Sigmoid colon (tissue), 6 donors: ENCODE measurements at regions not wholly inside any gene's neighbourhood (a gene's known extent, or its start where the extent isn't known, plus 50 kb on each side); places are given as distances from the start of the nearest gene placed in this dataset.
"Not testable (repeated sequence)": the region's sequence is repeated elsewhere in the genome, so short reads cannot be mapped to it uniquely, and the experiment has no call there.

Source experiments
- DNase-seq: peaks from one replicate; pipeline ENCODE4 v3.0.0-alpha.2; 2019
- H3K27ac ChIP-seq, 4 donors: fragments of 200-600 bp; sonication (generic); one replicate each; pipeline ENCODE4 v1.5.1; 2016 to 2019; ENCODE audit warnings: mild to moderate bottlenecking in 1 of 4
- H3K27me3 ChIP-seq, 3 donors: fragments of 200-600 bp; sonication (generic); one replicate each; pipeline ENCODE4 v1.5.1; 2019; ENCODE audit warnings: mild to moderate bottlenecking in 1 of 3
- H3K36me3 ChIP-seq, 4 donors: fragments of 200-600 bp; sonication (generic); one replicate each; pipeline ENCODE4 v1.5.1; 2016 to 2019
- H3K4me1 ChIP-seq, 4 donors: fragments of 200-600 bp; sonication (generic); one replicate each; pipeline ENCODE4 v1.5.1; 2017 to 2019
- H3K4me3 ChIP-seq, 4 donors: fragments of 200-600 bp; sonication (generic); one replicate each; pipeline ENCODE4 v1.5.1; 2017 to 2019; ENCODE audit warnings: mild to moderate bottlenecking in 2 of 4, moderate library complexity in 1 of 4
- H3K9me3 ChIP-seq, 4 donors: fragments of 200-600 bp in 3 of 4; sonication (generic) in 3 of 4; one replicate each; pipeline versions ENCODE4 v1.5.1 to v1.6.1; 2013 to 2019
- CTCF ChIP-seq, 4 experiments: fragments of 450-650 bp in 3 of 4; fragments of 200-600 bp in 1 of 4; IDR thresholded peaks; one replicate each; pipeline ENCODE4 v1.5.1; 2016 to 2019; ENCODE audit warnings: antibody characterized with exemption in 4 of 4, mild to moderate bottlenecking in 3 of 4, moderate library complexity in 2 of 4
- EP300 ChIP-seq, 4 donors: sonication (generic); formaldehyde crosslinking; IDR thresholded peaks; one replicate each; pipeline ENCODE4 v1.6.1; 2017; ENCODE audit warnings: antibody characterized with exemption in 4 of 4
- POLR2A ChIP-seq, 2 donors: fragments of 450-650 bp; IDR thresholded peaks; one replicate each; pipeline ENCODE4 v1.6.1; 2016; ENCODE audit warnings: antibody characterized with exemption in 2 of 2, mild to moderate bottlenecking in 2 of 2, moderate library complexity in 2 of 2
- POLR2AphosphoS5 ChIP-seq, 4 donors: sonication (generic); formaldehyde crosslinking; IDR thresholded peaks; one replicate each; pipeline ENCODE4 v1.6.1; 2017; ENCODE audit warnings: antibody characterized with exemption in 4 of 4
- WGBS, 2 donors: extraction: QIAGEN DNeasy Blood & Tissue Kit; methylation state at CpG; one replicate each; pipeline ENCODE4 v1.1.7; 2013; 5-methylcytosine and 5-hydroxymethylcytosine counted together
- intact Hi-C: fragments of 100-400 bp; cut with DNase I; formaldehyde crosslinking; loops from one replicate; pipeline ENCODE4 v1.15.1; 2023
- donor health status: healthy with polysubstance abuse.
- donor health status: healthy.

GRCh38 chr12:34249271-34249670 is 227.0 kb downstream of the ALG10 start:
- intact Hi-C loops = no loop called here
- H3K27ac ChIP-seq = no peak overlapping the region
- 94 to 95% methylated on average over 9 of the region's 9 CpGs for WGBS, 2 donors
- TF ChIP-seq EP300 (IDR thresholded peaks at IDR 0.05) = no peak
- no peak for TF ChIP-seq CTCF (IDR thresholded peaks at IDR 0.05)
- no peak for TF ChIP-seq POLR2AphosphoS5 (IDR thresholded peaks at IDR 0.05)
- TF ChIP-seq POLR2A (IDR thresholded peaks at IDR 0.05) = no peak
- no peaks in the 10 kb centered on the region for H3K9me3 ChIP-seq
- DNase-seq = no peak
- no peaks in the 10 kb centered on the region for H3K4me1 ChIP-seq
- H3K4me3 ChIP-seq = no peak overlapping the region
- H3K36me3 ChIP-seq = no peaks in the 10 kb centered on the region
- H3K27me3 ChIP-seq = no peaks in the 10 kb centered on the region

DNA sequence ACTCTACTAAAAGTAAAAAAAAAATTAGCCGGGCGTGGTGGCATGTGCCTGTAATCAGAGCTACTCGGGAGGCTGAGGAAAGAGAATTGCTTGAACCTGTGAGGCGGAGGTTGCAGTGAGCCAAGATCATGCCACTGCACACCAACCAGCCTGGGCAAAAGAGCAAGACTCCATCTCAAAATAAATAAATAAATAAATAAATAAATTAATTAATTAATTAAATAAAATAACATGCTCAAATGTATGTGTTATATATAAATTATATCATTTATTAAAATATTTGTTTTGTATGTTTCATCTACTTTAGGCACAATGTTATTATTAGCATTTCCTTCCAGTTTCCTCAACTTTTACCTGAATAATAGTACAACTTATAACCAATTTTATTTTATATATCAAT is 229.6 kb downstream of the ALG10 start:
- H3K27me3 ChIP-seq, H3K9me3 ChIP-seq, DNase-seq, H3K36me3 ChIP-seq, H3K4me3 ChIP-seq, H3K27ac ChIP-seq, H3K4me1 ChIP-seq, intact Hi-C loops: not testable (repeated sequence)
- 83 to 92% methylated on average over 4 of the region's 4 CpGs for WGBS, 2 donors

DNA sequence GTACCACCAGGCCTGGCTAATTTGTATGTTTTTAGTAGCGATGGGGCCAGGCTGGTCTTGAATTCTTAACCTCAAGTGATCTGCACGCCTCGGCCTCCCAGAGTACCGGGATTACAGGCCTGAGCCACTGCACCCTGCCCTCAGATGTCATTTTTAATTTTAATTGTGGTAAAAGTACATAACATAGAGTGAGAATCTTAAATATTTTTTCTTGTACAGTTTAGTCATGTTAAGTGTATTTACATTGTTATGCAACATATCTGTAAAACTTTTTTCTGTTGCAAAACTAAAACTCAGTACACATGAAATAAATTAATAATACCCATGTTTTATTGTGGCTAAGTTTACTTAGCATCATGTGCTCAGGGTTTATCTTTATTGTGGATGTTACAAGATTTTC is 231.4 kb downstream of the ALG10 start:
- intact Hi-C loops = no loop called here
- Histone ChIP-seq H3K9me3 (no peaks in the 10 kb centered on the region), H3K4me1 (no peaks in the 10 kb centered on the region), H3K27ac (no peak overlapping the region), H3K4me3 (no peak overlapping the region), H3K27me3 (no peaks in the 10 kb centered on the region), H3K36me3 (no peaks in the 10 kb centered on the region)
- whole genome bisulfite sequencing, 2 donors = 70 to 78% methylated on average over 4 of the region's 4 CpGs
- no peak for DNase-seq
- no peak for TF ChIP-seq EP300 (IDR thresholded peaks at IDR 0.05)
- TF ChIP-seq CTCF (IDR thresholded peaks at IDR 0.05) = no peak
- no peak for TF ChIP-seq POLR2A (IDR thresholded peaks at IDR 0.05)
- no peak for TF ChIP-seq POLR2AphosphoS5 (IDR thresholded peaks at IDR 0.05)

DNA sequence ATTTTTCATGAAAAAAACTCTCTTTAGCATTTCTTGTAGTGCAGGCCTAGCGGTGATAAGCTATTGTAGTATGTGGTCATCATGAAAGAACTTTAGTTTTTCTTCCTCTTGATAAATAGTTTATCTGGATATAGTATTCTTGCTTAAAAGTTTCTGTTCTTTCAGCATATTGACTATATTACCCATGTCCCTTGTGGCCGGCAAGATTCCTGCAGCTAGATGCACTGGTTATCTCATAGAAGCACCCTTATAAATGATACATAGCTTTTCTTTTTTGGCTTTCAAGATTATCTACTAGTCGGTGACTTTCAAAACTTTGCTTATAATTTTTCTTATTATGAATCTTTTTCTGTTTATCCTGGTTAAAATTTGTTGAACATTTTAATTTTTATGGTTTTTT is 234.8 kb downstream of the ALG10 start:
- intact Hi-C loops = no loop called here

GRCh38 chr12:34262140-34262539 is 239.8 kb downstream of the ALG10 start:
- WGBS, 2 donors = 91 to 94% methylated on average over 11 of the region's 11 CpGs
- intact Hi-C loops = not testable (repeated sequence)

More for the DNA sequence above, 234.8 kb downstream of the ALG10 start:
- H3K27ac ChIP-seq = no peak overlapping the region
- H3K27me3 ChIP-seq = no peaks in the 10 kb centered on the region
- no peaks in the 10 kb centered on the region for H3K36me3 ChIP-seq
- DNase-seq = no peak
- H3K4me1 ChIP-seq = no peaks in the 10 kb centered on the region
- no peaks in the 10 kb centered on the region for H3K9me3 ChIP-seq
- WGBS, 2 donors = 88 to 92% methylated on average over 3 of the region's 3 CpGs
- no peak overlapping the region for H3K4me3 ChIP-seq
- TF ChIP-seq EP300 (IDR thresholded peaks at IDR 0.05) = no peak
- no peak for TF ChIP-seq POLR2AphosphoS5 (IDR thresholded peaks at IDR 0.05)
- no peak for TF ChIP-seq POLR2A (IDR thresholded peaks at IDR 0.05)
- no peak for TF ChIP-seq CTCF (IDR thresholded peaks at IDR 0.05)

GRCh38 chr12:34264110-34264509 is 241.8 kb downstream of the ALG10 start:
- WGBS, 2 donors = 75 to 78% methylated on average over 14 of the region's 14 CpGs
- Histone ChIP-seq H3K9me3 (no peaks in the 10 kb centered on the region), H3K27me3 (no peaks in the 10 kb centered on the region), H3K27ac (no peak overlapping the region), H3K36me3 (no peaks in the 10 kb centered on the region), H3K4me3 (no peak overlapping the region), H3K4me1 (no peaks in the 10 kb centered on the region)
- TF ChIP-seq CTCF (IDR thresholded peaks at IDR 0.05) = no peak
- TF ChIP-seq POLR2A (IDR thresholded peaks at IDR 0.05) = no peak
- TF ChIP-seq POLR2AphosphoS5 (IDR thresholded peaks at IDR 0.05) = no peak
- TF ChIP-seq EP300 (IDR thresholded peaks at IDR 0.05) = no peak
- intact Hi-C loops = no loop called here
- DNase-seq = no peak

More at GRCh38 chr12:34262140-34262539, 239.8 kb downstream of the ALG10 start:
- H3K9me3 ChIP-seq, H3K4me1 ChIP-seq, H3K36me3 ChIP-seq, H3K27ac ChIP-seq, H3K4me3 ChIP-seq, DNase-seq, H3K27me3 ChIP-seq: not testable (repeated sequence)

- H3K27me3 ChIP-seq, DNase-seq, H3K4me3 ChIP-seq, H3K9me3 ChIP-seq, H3K36me3 ChIP-seq, intact Hi-C loops, H3K27ac ChIP-seq, H3K4me1 ChIP-seq: not testable (repeated sequence)
- WGBS, 2 donors = 71 to 76% methylated on average over 4 of the region's 4 CpGs
Observed at GRCh38 chr12:34273703-34274102, 251.4 kb downstream of the ALG10 start.
